SU-DHL-6 (cell line): ENCODE measurements at regions not wholly inside any gene's neighbourhood (a gene's known extent, or its start where the extent isn't known, plus 50 kb on each side); places are given as distances from the start of the nearest gene placed in this dataset.

Source experiments
- EZH2phosphoT487 ChIP-seq: fragments of 200-600 bp; sonication (generic), shearing (Covaris generic); conservative IDR thresholded peaks from 2 replicates; pipeline ENCODE4 v1.6.1; 2018; ENCODE audit warnings: mild to moderate bottlenecking, antibody characterized with exemption, low read length, moderate library complexity, mixed read lengths
- TF ChIP-seq, protein P1 (sequence below): fragments of 200-600 bp; sonication (generic); IDR thresholded peaks from one replicate; pipeline ENCODE4 v1.5.1; 2017; ENCODE audit warnings: antibody characterized with exemption, mild to moderate bottlenecking, low read length, moderate library complexity; ENCODE audit not compliant: insufficient read depth, poor library complexity, severe bottlenecking

DNA sequence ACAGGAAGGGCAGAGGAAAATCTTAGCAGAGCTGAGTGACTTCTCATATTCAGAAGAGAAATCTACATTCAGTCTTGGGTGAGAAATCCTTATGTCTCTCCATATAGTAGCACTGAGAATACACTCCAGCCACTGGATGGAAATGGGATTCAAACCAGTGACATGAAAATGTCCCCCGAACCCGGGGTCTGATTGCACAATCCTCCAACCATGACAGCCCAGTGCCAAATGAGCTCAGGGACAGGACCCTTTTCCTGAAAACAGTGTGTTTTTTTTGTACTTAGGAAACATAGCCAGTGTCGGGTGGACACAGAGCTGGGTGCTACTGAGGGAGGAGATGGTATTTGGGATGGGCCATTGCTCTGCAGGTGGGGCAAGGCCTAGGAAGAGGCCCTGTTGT is 185.6 kb downstream of the CXCL12 start:
- TF ChIP-seq, protein P1, sequence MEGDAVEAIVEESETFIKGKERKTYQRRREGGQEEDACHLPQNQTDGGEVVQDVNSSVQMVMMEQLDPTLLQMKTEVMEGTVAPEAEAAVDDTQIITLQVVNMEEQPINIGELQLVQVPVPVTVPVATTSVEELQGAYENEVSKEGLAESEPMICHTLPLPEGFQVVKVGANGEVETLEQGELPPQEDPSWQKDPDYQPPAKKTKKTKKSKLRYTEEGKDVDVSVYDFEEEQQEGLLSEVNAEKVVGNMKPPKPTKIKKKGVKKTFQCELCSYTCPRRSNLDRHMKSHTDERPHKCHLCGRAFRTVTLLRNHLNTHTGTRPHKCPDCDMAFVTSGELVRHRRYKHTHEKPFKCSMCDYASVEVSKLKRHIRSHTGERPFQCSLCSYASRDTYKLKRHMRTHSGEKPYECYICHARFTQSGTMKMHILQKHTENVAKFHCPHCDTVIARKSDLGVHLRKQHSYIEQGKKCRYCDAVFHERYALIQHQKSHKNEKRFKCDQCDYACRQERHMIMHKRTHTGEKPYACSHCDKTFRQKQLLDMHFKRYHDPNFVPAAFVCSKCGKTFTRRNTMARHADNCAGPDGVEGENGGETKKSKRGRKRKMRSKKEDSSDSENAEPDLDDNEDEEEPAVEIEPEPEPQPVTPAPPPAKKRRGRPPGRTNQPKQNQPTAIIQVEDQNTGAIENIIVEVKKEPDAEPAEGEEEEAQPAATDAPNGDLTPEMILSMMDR: no peak
- TF ChIP-seq EZH2phosphoT487: no peak
